HEK293T (cell line): ENCODE measurements at regions not wholly inside any gene's neighbourhood (a gene's known extent, or its start where the extent isn't known, plus 50 kb on each side); places are given as distances from the start of the nearest gene placed in this dataset.
A peak's percentile ranks its signal among the peaks of the same experiment; 100 is the strongest.

Experiments
- CTCF ChIA-PET: fragments of 350-600 bp; formaldehyde crosslinking; extraction: SDS; loops from one replicate; lab custom pipeline; 2021; ENCODE audit warnings: antibody characterized with exemption, inconsistent platforms; lab: Yijun Ruan, JAX
- POLR2A ChIA-PET: fragments of 350-600 bp; formaldehyde crosslinking; extraction: SDS; loops from one replicate; lab custom pipeline; 2020; ENCODE audit warnings: antibody characterized with exemption, inconsistent platforms; lab: Yijun Ruan, JAX
- DNase-seq: peaks from one replicate; pipeline ENCODE4 v3.0.0; 2012; ENCODE audit warnings: mixed read lengths; ENCODE audit errors: extremely low spot score
- ARNT ChIP-seq: fragments of 450-650 bp; IDR thresholded peaks from 2 replicates; pipeline ENCODE4 v1.6.1; 2017; ENCODE audit warnings: mild to moderate bottlenecking
- BHLHE40 ChIP-seq: fragments of 450-650 bp; IDR thresholded peaks from 2 replicates; pipeline ENCODE4 v1.6.1; 2016; ENCODE audit warnings: mild to moderate bottlenecking, moderate library complexity, borderline replicate concordance
- CTBP1 ChIP-seq: fragments of 450-650 bp; IDR thresholded peaks from 2 replicates; pipeline ENCODE4 v1.6.1; 2016; ENCODE audit warnings: borderline replicate concordance
- ELF4 ChIP-seq: fragments of 450-650 bp; IDR thresholded peaks from 2 replicates; pipeline ENCODE4 v1.6.1; 2017; ENCODE audit warnings: antibody characterized with exemption
- FOXA1 ChIP-seq: fragments of 450-650 bp; IDR thresholded peaks from 2 replicates; pipeline ENCODE4 v1.6.1; 2016; ENCODE audit warnings: mild to moderate bottlenecking
- FOXK2 ChIP-seq: fragments of 450-650 bp; IDR thresholded peaks from 2 replicates; pipeline ENCODE4 v1.6.1; 2016; ENCODE audit warnings: mild to moderate bottlenecking
- FOXM1 ChIP-seq: fragments of 450-650 bp; IDR thresholded peaks from 2 replicates; pipeline ENCODE4 v1.6.1; 2017; ENCODE audit warnings: mild to moderate bottlenecking, borderline replicate concordance
- HDGF ChIP-seq: fragments of 450-650 bp; IDR thresholded peaks from 2 replicates; pipeline ENCODE4 v1.6.1; 2017; ENCODE audit warnings: antibody characterized with exemption, borderline replicate concordance
- L3MBTL2 ChIP-seq: fragments of 450-650 bp; conservative IDR thresholded peaks from 2 replicates; pipeline ENCODE4 v1.6.1; 2016; ENCODE audit warnings: mild to moderate bottlenecking
- LEF1 ChIP-seq: fragments of 450-650 bp; IDR thresholded peaks from 2 replicates; pipeline ENCODE4 v1.6.1; 2017; ENCODE audit warnings: mild to moderate bottlenecking, borderline replicate concordance
- NFRKB ChIP-seq: fragments of 450-650 bp; IDR thresholded peaks from 2 replicates; pipeline ENCODE4 v1.6.1; 2016; ENCODE audit warnings: mild to moderate bottlenecking, moderate library complexity
- PKNOX1 ChIP-seq: fragments of 450-650 bp; IDR thresholded peaks from 2 replicates; pipeline ENCODE4 v1.6.1; 2016
- SP1 ChIP-seq: fragments of 450-650 bp; IDR thresholded peaks from 2 replicates; pipeline ENCODE4 v1.6.1; 2017
- SUZ12 ChIP-seq: fragments of 450-650 bp; IDR thresholded peaks from 2 replicates; pipeline ENCODE4 v1.6.1; 2016; ENCODE audit warnings: mild to moderate bottlenecking
- TARDBP ChIP-seq: fragments of 450-650 bp; IDR thresholded peaks from 2 replicates; pipeline ENCODE4 v1.6.1; 2016
- ZNF384 ChIP-seq: fragments of 450-650 bp; IDR thresholded peaks from 2 replicates; pipeline ENCODE4 v1.6.1; 2016

DNA sequence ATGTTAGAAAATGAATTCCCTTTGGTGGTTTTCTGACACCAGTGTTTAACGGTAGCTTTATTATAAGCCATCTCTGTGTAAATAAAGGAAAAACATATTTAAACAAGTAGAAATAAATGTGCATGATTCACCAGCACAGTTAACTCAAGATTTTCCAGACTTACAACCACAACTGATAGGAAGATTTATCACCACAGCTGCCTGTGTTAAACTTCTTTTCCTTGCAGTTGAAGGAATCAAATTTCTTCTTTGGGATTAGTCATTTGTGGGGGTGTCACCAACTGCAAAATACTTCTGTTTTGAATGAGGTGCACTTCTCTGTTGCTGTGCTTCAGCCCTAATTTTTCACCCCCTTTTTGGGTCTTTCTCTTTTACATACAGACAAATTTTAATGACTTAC is 128.1 kb upstream of the STK26 start:
- ChIA-PET CTCF (interaction anchor here (0.9 kb wide), 1 partner anchor 176 kb away, joined by 3 read pairs; no protein-coding TSS in a partner anchor), POLR2A (no interaction called here)
- peak; percentile 56 for TF ChIP-seq PKNOX1
- no peak for TF ChIP-seq HDGF
- no peak for DNase-seq

DNA sequence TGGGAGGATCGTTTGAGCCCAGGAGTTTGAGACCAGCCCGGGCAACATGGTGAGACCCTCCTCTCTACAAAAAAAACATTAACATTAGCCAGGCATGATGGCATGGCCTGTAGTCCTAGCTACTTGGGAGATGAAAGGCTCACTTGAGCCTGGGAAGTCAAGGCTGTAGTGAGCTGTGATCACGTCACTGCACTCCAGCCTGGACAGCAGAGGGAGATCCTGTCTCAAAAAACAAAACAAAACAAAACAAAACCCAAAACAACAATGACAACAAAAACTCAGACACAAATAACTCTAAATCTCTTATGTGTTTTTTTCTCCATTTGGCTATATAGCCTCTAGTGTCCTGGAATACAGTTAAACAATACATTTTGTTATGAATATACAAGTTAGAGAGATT is 127.3 kb upstream of the STK26 start:
- CTCF ChIA-PET: interaction anchor here (0.9 kb wide), 1 partner anchor 176 kb away, joined by 3 read pairs; no protein-coding TSS in a partner anchor
- POLR2A ChIA-PET: no interaction called here
- TF ChIP-seq SP1 (no peak), FOXM1 (no peak), NFRKB (no peak), L3MBTL2 (no peak), BHLHE40 (no peak), ELF4 (no peak), FOXK2 (no peak)

GRCh38 chrX:131901546-131901945 is 121.6 kb upstream of the STK26 start:
- TF ChIP-seq BHLHE40: no peak
- TF ChIP-seq L3MBTL2: no peak
- no peak for TF ChIP-seq TARDBP
- TF ChIP-seq ARNT: no peak
- TF ChIP-seq LEF1: no peak
- no peak for TF ChIP-seq FOXK2
- no peak for TF ChIP-seq NFRKB
- no peak for TF ChIP-seq HDGF
- TF ChIP-seq FOXM1: no peak
- TF ChIP-seq PKNOX1: no peak
- CTCF ChIA-PET: no interaction called here
- no peak for DNase-seq
- POLR2A ChIA-PET: no interaction called here

More for the DNA sequence above, 127.3 kb upstream of the STK26 start:
- no peak for DNase-seq

- TF ChIP-seq ZNF384: no peak
- no peak for TF ChIP-seq CTBP1
- TF ChIP-seq LEF1: no peak
- no peak for TF ChIP-seq PKNOX1
- TF ChIP-seq FOXA1: no peak
- no peak for TF ChIP-seq ARNT
- TF ChIP-seq HDGF: no peak
- no peak for TF ChIP-seq BHLHE40
- no peak for TF ChIP-seq NFRKB
- TF ChIP-seq TARDBP: no peak
- no peak for TF ChIP-seq SUZ12
- TF ChIP-seq ELF4: no peak
- TF ChIP-seq L3MBTL2: no peak
- DNase-seq: no peak
- POLR2A ChIA-PET: no interaction called here
- CTCF ChIA-PET: no interaction called here
Measured at GRCh38 chrX:131907488-131908314, 115.4 kb upstream of the STK26 start.

GRCh38 chrX:131910586-131910985 is 112.5 kb upstream of the STK26 start:
- POLR2A ChIA-PET: no interaction called here
- CTCF ChIA-PET: no interaction called here
- no peak for TF ChIP-seq SP1
- no peak for TF ChIP-seq HDGF
- TF ChIP-seq CTBP1: no peak
- TF ChIP-seq PKNOX1: no peak
- TF ChIP-seq ARNT: no peak
- TF ChIP-seq FOXK2: no peak
- TF ChIP-seq SUZ12: no peak
- no peak for DNase-seq

- DNase-seq: no peak
- no peak for TF ChIP-seq FOXK2
- TF ChIP-seq NFRKB: no peak
- TF ChIP-seq FOXM1: no peak
- no peak for TF ChIP-seq CTBP1
- TF ChIP-seq BHLHE40: no peak
- TF ChIP-seq PKNOX1: no peak
- no peak for TF ChIP-seq ARNT
- TF ChIP-seq HDGF: no peak
- no peak for TF ChIP-seq TARDBP
- ChIA-PET POLR2A (no interaction called here), CTCF (no interaction called here)
Measured at GRCh38 chrX:131915488-131915887, 107.6 kb upstream of the STK26 start.
